ENCODE measurements at regions not wholly inside any gene's neighbourhood (a gene's known extent, or its start where the extent isn't known, plus 50 kb on each side); places are given as distances from the start of the nearest gene placed in this dataset.

GRCh38 chr5:124515497-124516245, 230.8 kb downstream of the ZNF608 start (continued):
- TF ChIP-seq ZNF276 (CRISPR knock-in tag; IDR thresholded peaks at IDR 0.05; ENCODE audit: low read depth) = no peak
- TF ChIP-seq POLR2AphosphoS2 (IDR thresholded peaks at IDR 0.05; ENCODE audit: low read depth, low read length) = no peak
- TF ChIP-seq LRRFIP1 (CRISPR knock-in tag; conservative IDR thresholded peaks at IDR 0.05) = no peak
- TF ChIP-seq CERS6 (CRISPR knock-in tag; IDR thresholded peaks at IDR 0.05) = no peak
- no peak for TF ChIP-seq MEIS2 (CRISPR knock-in tag; IDR thresholded peaks at IDR 0.05)
- no peak for TF ChIP-seq ZNF770 (CRISPR knock-in tag; IDR thresholded peaks at IDR 0.05)
- TF ChIP-seq IRF1 (CRISPR knock-in tag; IDR thresholded peaks at IDR 0.05; ENCODE audit: low read depth) = no peak
- TF ChIP-seq HDAC2 (CRISPR knock-in tag; IDR thresholded peaks at IDR 0.05) = no peak
- no peak for TF ChIP-seq ZBTB1 (CRISPR knock-in tag; IDR thresholded peaks at IDR 0.05; ENCODE audit: borderline replicate concordance)
- no peak for TF ChIP-seq ZNF580 (CRISPR knock-in tag; IDR thresholded peaks at IDR 0.05; ENCODE audit: borderline replicate concordance, low read depth)
